IPS-18c (cell line): ENCODE measurements at regions not wholly inside any gene's neighbourhood (a gene's known extent, or its start where the extent isn't known, plus 50 kb on each side); places are given as distances from the start of the nearest gene placed in this dataset.

Experiments
- H3K4me3 ChIP-seq: 2 replicates; pipeline ENCODE4 v1.7.0; 2013; ENCODE audit warnings: low read depth, mild to moderate bottlenecking, low read length, moderate library complexity; ENCODE audit not compliant: insufficient read depth
- H3K9me3 ChIP-seq: one replicate; pipeline ENCODE4 v1.6.1; 2013; ENCODE audit warnings: mild to moderate bottlenecking, low read length, moderate library complexity; ENCODE audit not compliant: control insufficient read depth, insufficient read depth

DNA sequence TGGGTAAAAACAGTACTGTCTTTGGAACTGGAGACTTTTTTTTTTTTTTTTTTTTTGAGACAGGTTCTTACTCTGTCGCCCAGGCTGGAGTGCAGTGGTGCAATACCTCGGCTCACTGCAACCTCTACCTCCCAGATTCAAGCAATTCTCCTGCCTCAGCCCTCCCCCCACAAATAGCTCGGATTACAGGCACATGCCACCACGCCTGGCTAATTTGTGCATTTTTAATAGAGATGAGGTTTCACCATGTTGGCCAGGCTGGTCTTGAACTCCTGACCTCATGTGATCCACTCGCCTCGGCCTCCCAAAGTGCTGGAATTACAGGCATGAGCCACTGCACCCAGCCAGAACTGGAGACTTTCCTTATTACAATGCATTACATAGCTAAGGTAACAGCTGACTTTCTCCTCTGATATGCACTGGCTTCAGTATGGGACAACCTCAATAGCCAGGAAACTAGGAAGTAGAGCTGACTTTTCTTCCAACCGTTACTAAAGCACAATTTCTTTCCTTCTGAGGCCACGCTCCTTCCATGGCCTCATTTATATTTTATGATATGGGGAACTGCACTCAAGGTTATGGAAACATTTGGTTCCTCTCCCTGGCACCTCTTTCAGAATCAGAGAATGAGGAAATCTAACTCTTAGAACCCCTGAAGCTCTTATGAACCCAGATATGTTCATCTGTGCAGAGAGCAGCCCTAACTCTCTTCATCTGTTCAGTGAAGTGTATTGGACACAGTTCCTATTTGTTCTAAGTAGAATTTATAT is 53.5 kb upstream of the FAM9B start:
- Histone ChIP-seq H3K9me3 (peaks cover 2% of the 10 kb centered on the region), H3K4me3 (no peak overlapping the region)

DNA sequence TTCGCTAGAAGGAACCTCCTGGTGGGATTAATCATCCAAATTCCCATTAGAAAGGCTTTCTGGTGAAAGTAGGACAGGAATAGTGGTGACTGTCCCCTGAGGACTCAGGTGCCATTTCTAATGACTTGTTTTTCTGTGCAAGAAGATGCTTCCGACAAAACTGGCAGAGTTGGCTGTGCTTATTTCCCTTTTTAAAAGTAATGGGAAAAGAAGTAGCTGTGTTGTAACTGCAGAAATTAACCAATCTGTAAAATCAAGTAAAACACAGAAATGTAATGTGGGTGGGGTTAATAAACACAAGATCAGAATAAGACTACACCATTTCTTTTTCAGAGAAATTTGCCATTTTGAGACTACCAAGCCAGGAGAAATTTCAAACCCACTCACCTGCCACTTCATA is 55.0 kb upstream of the FAM9B start:
- peaks cover 2% of the 10 kb centered on the region for H3K9me3 ChIP-seq

DNA sequence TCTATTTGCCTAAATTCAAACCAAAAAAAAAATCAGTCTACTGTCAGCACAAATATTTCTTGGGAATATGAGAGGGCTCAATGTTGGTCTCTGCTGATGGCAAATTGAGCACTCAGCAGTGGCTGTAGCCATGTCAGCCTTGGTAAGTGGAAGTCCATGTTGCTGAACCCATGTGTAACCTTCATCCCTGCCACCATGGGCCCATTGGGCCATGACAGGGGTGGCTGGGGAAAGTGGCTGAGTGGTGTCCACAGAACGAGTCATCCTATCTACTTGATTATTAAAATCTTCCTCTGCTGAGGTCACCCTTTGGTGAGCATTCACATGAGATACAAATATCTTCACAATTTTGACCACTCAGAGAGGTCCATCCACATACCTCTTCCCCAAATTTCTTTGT is 56.8 kb upstream of the FAM9B start:
- peaks cover 11% of the 10 kb centered on the region for H3K9me3 ChIP-seq

More for the DNA sequence above, 55.0 kb upstream of the FAM9B start:
- no peak overlapping the region for H3K4me3 ChIP-seq

DNA sequence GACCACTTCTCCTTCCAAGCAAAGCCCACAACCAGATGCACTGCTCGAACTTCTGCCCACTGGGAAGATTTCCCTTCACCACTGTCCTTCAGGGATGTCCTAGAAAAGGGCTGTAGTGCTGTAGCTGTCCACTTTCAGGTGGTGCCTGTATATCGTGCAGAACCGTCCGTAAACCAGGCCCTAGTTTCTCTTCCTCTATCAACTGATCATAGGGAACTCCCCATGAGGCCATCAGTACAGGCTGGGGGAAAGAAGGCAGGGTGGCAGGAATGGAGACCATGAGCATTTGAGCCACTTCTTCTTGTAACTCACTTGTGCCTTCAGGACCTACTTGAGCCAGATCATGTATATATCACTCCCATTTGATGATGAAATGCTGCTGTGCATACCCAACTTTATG is 57.3 kb upstream of the FAM9B start:
- Histone ChIP-seq H3K9me3 (peaks cover 9% of the 10 kb centered on the region), H3K4me3 (no peak overlapping the region)

More for the DNA sequence above, 56.8 kb upstream of the FAM9B start:
- H3K4me3 ChIP-seq, result no peak overlapping the region

DNA sequence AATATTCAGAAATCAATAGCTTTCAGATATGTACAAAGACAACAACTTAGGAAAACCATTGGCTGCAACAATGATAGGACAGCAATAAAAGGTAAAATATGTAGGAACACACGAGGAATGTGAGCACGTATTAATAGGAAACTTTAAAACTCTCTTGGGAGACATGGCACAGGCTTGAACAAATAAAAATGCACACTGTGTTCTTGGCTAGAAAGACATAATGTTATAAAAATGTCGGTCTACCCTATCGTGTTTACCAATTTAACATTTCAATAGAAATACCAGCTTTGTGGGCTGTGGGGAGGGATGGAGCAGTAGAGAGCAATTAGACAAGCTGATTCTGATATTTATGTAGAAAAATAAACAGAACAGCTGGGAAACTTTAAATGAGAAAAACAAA is 69.0 kb upstream of the FAM9B start:
- H3K9me3 ChIP-seq, result peaks cover 8% of the 10 kb centered on the region
- H3K4me3 ChIP-seq, result no peak overlapping the region

DNA sequence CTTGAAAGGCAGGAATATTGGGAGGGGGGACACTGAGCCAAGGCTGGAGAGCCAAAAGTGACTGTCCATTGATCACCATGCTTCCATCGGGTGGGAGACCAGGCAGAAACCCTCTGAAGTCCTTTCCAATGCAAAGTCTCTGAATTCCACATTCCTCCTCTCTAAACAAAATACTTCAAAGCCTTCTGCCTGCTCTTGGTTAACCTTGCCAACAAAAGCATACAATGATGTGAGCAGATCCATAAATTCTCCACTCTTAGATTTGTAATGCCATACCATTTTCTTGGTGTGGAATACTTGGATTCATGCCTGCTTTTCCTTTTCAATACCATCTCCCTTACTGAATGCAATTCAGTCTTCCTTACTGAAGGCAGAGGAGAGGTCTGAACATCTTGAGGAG is 74.1 kb upstream of the FAM9B start:
- Histone ChIP-seq H3K9me3 (peaks cover 4% of the 10 kb centered on the region), H3K4me3 (no peak overlapping the region)

DNA sequence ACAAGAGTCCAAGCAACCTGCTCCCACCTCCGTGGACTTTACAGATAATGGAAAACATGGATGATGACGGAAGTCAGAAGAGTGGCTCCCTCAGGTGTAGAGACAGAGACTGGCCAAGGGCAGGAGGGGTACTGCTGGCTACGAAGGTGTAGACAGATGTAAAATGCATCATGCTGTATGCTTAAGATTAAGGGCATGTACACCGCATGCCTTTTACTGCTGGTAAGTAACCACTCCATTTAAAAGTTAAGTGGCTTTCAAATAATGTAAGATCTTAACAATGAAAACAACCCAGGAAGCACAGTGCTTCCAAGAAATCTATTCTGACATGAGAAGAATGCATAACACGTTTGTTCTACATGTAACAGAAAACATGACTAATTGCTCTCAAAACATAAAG is 76.9 kb upstream of the FAM9B start:
- peaks cover 2% of the 10 kb centered on the region for H3K9me3 ChIP-seq

DNA sequence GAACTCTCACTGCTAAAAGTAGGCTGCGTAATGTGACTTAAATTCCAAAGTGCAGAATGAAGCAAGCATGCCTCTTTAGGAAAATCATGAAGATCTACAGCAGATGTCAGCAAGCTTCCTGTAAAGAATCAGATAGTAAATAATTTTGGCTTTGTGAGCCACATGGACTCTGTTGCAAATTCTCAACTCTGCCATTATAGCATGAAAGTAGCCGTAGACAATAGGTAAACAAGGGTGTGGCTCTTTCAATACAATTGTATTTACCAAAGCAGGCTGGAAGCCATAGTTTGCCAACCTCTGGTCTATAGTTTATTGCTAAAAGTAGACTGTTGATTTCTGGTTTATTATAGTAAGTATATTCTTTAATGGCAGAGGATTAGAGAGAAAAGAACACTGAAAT is 80.3 kb upstream of the FAM9B start:
- Histone ChIP-seq H3K4me3 (no peak overlapping the region), H3K9me3 (peaks cover 3% of the 10 kb centered on the region)

More for the DNA sequence above, 76.9 kb upstream of the FAM9B start:
- H3K4me3 ChIP-seq, result no peak overlapping the region

DNA sequence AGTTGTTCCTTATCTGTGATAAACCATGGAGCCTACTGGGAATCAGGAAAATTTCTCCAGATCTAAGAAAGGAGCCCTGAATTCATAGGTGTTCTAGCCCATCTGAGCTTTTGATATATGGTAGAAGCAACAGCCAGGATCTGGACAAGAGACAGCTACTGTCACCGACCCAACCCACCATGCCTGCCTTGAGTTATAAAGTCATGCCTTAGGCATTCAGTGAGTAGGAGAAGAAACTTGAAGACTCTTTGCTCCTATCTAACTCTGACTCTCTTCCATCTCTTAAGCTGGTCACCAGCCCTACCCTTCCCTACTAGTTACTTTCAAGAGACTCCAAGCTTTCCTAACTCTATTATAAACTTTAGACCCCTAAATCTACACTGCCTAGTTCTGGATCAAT is 83.9 kb upstream of the FAM9B start:
- Histone ChIP-seq H3K4me3 (no peak overlapping the region), H3K9me3 (peaks cover 3% of the 10 kb centered on the region)

DNA sequence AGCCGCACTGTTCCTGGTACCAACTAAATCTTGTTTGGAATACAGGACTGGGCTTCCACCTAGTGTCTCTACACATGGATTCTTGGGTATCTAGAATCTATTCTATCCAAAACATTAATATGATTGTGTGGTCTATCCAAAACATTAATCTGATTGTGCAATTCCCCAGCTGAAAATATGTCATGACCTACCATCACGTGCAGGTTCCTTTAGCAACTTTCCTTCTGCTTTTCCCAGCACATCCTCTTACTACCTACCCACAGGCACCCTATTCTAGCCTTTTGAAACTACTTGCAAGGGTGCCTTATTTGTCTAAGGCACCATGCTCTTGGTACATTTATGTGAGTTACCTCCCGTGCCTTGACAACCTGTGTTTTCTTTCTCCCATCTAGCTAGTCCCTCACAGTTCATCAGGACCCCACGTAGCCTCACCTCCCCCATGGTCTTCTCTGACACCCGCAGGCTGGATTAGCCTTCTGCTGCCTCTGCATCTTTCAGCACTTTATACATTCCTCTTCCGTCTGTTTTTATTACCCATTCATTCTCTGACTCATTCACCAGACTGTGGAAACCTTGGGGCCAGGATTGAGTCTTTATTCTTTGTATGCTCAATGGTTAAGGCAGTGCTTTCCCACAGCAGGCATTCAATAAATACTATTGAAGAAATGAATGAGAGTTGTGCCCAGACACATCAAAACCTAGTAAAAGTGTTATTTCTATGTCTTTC is 88.8 kb upstream of the FAM9B start:
- Histone ChIP-seq H3K9me3 (peaks cover 5% of the 10 kb centered on the region), H3K4me3 (no peak overlapping the region)

DNA sequence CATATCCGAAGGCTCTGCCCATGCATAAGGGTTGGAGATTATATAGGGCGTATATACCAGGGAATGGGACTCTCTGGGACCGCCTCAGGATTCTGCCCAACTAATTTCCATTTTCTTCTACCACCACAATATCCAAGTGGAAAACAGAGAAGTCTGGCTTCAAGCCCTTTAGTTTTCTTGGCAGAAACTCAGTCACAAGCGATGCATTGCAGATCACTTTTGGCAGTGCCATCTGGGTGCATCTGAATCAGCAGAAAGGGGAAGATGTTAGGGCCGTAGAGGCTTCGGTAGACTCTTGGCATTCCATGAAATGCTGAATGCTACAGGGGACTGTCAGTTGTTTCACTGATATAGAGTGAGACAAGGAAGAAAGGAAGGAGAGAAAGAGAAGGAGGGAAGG is 94.1 kb upstream of the FAM9B start:
- Histone ChIP-seq H3K4me3 (no peak overlapping the region), H3K9me3 (peaks cover 5% of the 10 kb centered on the region)

DNA sequence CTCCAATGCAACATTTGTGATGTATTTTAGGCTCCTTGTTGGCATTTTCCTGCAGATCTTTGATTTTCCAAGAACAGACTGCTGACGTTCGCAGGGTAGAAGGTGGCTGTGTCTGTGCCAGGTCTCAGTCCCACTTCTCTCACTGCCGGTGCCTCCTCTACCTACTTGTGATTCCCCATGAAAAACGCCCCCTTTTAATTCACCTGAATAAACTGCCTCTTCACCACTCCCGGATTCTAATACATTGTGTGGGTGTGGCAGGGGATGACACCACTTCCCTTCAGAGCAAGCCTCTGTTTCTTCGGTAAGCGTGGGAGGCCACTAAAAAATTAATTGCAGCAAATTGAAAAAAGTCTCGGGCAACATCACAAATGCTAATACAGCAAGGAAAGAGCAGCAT is 96.1 kb upstream of the FAM9B start:
- peaks cover 2% of the 10 kb centered on the region for H3K9me3 ChIP-seq
- no peak overlapping the region for H3K4me3 ChIP-seq

DNA sequence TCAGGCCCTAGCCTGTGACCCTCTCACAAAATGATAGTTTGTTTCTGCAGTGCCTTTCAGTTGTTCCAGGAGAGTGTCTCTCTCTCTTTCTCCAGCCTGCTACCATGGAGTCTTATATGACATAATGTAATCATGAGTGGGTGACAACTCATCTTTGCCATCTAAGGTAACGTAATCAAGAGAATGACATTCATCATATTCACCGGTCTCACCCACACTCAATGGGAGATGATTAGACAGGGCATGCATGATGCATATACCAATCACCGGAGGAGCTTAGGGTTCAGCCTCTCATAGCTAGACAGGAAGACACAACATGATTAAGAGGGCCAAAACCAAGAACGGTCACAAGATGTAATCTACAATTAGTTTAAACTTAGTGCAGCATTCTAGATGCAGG is 97.1 kb upstream of the FAM9B start:
- peaks cover 2% of the 10 kb centered on the region for H3K9me3 ChIP-seq

DNA sequence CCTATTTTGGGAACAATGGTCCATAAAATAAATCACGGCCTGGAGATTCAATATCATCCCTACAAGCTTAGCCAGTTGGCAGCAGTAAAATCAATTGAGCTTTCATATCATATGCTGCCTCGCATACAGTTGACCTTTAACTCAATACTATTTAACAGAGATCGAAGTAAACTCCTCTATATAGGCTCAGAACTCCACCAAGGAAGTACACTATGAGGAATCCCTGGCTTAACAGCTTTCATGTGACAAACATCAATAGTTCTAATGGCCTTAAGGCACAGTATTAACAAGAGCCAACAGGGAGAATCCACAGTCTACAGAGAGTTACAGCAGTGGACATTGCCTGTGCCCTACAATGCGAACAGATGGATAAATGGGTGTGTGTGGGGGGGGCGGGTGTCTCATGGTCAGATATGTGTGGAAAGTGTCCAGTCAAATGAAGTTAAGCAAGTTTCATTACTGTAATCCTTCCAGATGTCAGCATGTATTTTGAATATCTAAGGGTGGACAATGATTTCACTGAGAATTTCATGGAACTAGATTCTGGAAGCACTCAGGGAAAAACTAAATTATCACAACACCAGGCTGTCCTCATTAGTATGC is 98.2 kb upstream of the FAM9B start:
- peaks cover 2% of the 10 kb centered on the region for H3K9me3 ChIP-seq
- H3K4me3 ChIP-seq, result no peak overlapping the region

More for the DNA sequence above, 97.1 kb upstream of the FAM9B start:
- H3K4me3 ChIP-seq, result no peak overlapping the region

DNA sequence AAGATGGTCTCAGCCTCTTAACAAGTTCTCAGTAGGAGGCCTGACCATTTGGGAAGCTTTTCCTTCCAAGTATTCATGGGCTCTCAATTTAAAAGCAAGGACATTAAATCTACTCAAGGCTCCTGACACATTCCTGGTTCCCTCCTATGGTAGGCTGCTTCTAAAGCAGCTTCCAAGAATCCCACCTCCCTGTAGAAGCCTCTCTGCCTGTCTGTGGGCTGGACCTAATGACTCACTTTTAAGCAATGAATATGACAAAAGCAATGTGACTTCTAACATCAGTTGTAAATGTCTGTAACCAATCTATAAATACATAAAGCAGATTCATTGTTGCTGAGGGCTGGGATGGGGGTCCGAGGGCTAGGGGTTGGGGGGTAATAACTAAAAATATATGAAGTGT is 99.5 kb upstream of the FAM9B start:
- no peak overlapping the region for H3K4me3 ChIP-seq

DNA sequence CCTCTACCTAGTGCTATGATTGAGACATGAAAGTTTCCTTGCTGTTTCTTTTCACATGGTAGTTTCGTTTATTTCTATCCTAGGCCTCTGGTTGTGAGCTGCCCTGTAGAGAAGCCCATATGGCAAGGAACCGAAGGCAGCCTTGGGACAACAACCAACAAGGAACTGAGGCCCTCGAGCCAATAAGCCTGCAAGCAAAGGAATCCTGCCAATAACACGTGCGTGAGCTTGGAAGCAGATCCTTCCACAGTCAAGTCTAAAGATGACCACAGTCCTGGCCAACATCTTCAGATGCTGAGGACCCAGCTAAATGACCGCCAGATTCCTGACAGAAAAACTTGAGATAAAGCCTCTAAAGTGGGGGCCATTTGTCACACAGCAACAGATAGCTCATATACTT is 100.4 kb upstream of the FAM9B start:
- Histone ChIP-seq H3K4me3 (no peak overlapping the region), H3K9me3 (no peaks in the 10 kb centered on the region)

More for the DNA sequence above, 99.5 kb upstream of the FAM9B start:
- H3K9me3 ChIP-seq, result no peaks in the 10 kb centered on the region

DNA sequence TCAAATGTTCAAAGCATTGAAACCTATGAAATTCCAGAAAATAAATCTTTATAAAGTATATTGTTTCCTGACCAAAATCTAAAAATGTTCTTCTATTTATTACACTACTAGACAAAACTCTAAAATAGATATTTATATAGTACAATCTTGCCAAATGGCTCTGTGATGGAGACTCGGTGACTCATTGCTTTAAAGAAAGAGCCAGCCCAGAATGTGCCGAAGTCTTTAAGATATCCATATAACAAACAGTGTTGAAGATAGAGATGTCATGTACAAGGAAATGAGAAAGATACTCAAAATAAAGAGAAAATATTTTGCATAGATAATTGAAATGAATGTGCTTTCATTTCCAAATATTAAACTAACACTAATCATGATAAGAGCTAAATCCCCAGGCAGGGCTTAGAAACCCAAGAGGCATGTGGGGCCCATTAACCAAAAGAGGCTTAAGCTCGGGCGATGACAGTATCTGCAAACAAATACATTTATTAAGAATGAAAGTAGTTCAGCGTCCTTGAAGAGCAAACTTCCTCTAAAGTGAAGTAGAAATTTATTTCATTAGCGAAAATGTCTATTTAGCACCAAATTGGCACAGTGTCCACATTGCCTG is 102.1 kb upstream of the FAM9B start:
- no peak overlapping the region for H3K4me3 ChIP-seq
- H3K9me3 ChIP-seq, result no peaks in the 10 kb centered on the region

DNA sequence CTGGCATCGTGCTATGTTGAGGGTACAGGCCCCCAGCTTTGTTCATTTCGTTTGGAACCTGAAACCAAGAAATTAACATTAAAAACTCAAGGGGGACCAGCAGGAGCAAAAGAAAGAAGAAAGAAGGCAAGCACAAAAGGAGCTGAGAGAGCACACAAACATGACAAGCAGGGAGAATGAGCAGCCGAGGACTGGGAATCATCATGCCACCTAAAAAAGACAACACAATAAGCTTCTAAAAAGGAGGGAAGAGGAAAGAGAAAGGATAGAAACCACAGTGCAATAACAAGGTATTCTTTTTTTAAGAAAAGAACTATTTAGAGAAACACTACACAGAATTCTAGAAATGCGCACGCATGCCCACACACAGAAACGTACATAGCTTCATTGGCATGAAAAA is 103.2 kb upstream of the FAM9B start:
- H3K4me3 ChIP-seq, result no peak overlapping the region

More for the DNA sequence above, 103.2 kb upstream of the FAM9B start:
- H3K9me3 ChIP-seq, result no peaks in the 10 kb centered on the region
